Activated CD4-positive, CD25-positive, alpha-beta regulatory T cell treated with anti-CD3 and anti-CD28 coated beads, Interleukin-2, amount 50 U/mL, for 16 hours (primary cell): ENCODE measurements at regions not wholly inside any gene's neighbourhood (a gene's known extent, or its start where the extent isn't known, plus 50 kb on each side); places are given as distances from the start of the nearest gene placed in this dataset.

Experiments
- DNase-seq: peaks from one replicate; pipeline ENCODE4 v3.0.0-alpha.2; 2020; ENCODE audit warnings: low read depth, low spot score

DNA sequence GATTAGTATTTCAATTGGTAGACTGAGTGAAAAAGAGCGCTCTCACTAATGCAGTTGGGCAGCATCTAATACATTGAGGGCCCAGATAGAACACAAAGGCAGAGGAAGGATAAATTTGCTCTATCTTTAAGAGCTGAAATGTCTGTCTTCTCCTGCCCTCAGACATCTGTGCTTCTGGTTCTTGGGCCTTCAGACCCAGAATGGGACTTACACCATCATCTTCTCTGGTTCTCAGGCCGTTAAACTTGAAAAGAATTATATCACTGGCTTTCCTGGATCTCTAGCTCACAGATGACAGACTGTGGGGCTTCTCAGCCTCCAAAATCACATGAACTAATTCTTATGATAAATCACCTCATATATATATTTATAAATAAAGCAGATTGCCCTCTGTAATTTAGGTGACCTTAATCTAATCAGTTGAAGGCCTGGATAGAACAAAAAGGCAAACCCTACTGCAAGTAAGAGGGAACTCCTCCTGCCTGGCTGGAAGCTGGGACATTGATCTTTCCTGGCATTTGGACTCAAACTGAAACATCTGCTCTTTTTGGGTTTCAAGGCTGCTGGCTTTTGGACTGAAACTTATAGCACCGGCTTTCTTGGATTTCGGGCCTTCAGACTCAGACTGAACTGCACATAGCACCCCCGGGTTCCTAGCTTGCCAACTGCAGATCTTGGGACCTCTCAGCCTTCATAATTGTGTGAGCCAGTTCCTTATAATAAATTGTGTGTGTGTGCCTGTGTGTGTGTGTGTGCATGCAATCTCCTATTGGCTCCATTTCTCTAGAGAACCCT, 390.4 kb upstream of the PLXNA2 start:
- no peak for DNase-seq

DNA sequence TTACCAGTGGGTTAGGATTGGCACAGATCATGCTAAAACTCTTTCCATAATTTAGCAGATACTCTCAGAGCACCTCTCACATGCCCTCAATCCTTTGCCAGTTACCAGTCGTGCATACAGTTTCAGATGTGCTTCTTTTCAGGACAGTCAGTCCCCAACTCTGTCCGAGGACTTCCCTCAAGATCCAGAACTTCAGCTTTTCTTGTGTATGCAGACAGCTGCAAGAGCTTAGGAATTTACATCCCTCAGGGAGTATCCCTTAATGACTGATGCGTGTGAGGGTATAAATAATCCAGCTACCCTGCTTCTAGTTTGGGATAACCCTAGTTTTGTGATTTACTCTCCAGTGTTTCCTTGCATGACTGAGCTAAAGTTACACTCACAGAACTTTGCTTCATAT, 393.0 kb upstream of the PLXNA2 start:
- no peak for DNase-seq

DNA sequence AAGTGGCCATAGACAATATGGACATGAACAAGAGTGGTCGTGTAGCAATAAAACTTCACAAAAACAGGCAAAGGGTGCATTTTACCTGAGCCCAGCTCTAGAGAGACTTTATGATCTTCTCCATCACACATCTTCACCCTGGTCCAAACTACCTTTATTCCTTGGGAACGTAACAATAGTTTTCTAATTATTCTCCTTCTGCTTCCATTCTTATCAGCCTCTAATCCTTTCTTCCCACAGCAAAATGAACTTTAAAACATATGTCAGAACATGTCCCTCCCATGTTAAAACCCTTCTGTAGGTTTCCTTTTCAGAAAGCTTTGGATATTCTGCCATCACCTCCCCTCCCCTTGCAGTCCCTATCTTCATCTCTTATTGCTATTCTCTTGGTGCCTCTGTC, 395.2 kb upstream of the PLXNA2 start:
- no peak for DNase-seq

DNA sequence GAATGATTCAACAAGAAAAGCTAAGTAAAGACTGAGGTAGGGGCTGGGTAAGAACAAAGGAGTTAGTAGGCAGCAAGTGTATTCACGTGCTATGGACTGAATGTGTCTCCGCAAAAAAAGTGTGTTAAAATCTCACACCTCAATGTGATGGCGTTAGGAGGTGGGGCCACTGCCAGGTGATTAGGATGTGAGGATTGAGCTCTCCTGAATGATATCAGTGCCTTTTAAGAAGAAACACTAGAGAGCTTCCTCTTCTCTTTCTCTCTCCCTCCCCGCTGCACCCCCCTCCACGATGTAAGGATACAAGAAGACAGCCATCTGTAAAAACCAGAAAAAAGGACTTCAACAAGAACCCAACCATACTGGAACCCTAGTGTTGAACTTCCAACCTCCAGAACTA, 396.1 kb upstream of the PLXNA2 start:
- DNase-seq: no peak

DNA sequence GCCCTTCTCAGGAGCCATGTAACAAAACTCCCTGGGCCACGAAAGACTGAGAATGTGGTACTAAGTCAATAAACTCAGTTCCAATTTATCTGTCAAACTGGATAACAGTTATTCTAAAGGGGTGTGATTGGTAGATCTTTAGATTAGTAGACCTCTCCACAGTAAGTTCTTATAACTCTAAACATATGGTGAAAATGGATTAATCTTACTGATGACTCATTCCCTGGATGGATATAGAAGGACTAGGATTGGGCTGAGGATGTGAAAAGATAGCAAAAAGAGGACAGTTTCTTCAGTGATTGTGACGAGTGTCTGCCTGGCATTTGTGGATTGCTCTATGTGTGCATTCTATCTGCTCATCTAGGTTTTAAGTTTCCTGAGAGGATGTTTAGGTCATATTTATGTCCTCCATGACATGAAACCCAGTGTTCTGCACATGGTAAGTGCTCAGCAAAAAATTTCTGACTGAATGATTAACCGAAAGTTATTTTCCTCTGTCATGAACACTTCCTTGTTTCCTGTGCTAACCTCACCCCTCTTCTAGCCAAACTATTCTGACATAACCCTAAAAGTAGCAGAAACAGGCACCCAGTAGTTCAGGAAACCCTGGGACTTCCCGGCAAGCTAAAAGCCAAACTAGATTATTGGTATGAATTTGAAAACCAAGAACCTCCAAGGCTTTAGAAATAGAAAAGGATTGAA, 397.5 kb upstream of the PLXNA2 start:
- DNase-seq: no peak

DNA sequence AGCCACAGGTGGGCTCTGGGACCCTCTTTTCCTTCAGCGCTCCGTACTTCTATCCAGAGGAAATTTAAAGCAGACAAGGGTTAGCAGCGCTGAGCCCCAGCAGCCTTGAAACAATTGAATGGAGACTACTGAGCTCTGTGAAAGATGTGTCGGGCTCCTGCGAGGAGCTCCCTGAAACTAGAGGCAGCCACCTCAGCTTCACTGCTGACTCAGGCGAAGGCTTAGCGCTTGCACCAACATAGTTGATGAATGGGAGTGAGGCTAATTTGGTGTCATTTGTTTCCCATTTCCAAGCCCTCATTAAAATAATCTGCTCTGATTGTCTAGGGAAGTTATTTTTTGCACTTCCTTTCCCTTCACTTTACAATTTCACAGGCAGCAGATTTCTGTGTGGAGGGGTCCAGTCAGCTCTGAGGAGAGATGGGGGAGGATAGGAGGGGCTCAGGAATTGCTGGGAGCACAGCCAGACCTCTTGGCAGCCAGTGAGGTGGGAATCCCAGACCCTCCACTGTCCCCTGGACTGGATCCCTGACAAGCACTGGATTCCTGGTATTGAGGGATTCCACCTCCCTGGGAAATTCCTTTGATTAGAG, 398.9 kb upstream of the PLXNA2 start:
- DNase-seq: no peak

DNA sequence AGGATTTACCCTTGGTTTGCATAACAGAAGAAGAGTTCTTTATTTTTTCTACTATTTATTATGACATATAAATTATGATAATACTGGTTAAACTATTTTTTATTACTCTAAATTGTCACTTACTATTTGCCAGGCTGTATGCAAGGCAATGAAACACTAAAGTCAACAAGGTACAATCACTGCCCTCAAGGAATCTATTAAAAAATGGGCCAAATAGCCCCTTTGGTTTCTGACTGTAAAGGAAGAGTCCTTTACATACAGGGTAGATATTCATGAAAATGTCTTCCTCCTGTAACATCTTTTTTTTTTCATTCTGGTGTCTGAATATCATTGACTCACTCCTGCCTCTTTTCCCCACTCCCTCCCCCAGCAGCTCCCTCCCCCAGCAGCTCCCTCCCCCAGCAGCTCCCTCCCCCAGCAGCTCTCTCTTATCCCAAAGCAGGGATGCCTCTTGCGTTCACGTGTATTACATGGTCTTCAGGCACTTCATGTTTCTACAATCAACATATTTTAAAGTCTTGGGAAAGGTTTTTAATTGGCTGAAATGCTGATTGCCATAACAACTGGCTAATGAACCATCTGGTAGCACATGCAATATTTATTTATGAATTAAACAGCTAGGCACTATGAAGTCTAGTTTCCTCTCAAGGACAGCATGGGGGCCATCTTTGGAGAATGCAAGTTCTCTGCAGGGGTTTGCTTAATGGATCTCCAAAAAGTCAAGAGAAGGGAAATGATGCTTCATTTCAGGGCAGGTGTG, 400.4 kb upstream of the PLXNA2 start:
- DNase-seq: no peak

DNA sequence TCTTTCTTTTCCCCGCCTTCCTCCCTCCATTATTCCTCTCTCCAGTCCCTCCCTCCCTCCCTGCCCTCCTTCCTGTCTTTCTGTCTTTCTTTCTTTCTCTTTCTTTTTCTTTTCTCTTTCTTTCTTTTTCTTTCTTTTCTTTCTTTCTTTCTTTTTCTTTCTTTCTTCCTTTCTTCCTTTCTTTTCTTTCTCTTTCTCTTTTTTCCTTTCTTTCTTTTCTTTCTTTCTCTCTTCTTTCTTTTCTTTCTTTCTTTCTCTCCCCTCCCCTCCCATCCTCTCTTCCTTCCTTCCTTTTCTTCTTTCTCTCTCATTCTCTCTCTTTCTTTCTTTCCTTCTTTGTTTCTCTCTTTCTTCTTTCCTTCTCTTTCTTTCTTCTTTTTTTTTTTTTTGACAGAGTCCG, 402.2 kb upstream of the PLXNA2 start:
- DNase-seq: no peak

DNA sequence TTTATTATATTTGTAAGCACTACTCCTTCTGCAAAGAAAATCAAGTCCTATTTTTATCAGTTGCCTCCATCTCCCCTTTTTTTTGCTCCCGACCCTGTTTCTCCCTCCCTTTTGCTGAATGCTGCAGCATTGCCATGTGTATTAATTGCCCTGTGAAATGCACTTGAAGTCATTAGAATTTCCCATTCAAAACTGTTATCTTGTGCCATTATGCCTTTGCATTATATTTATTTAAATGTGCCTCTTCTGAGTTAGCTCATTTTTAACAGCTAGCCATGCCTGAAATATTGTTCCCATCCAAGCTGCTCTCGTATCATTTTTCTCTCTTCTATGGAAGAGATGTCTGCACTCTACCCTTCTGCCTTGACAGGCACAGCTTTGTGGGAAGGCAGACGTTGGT, 404.0 kb upstream of the PLXNA2 start:
- no peak for DNase-seq

DNA sequence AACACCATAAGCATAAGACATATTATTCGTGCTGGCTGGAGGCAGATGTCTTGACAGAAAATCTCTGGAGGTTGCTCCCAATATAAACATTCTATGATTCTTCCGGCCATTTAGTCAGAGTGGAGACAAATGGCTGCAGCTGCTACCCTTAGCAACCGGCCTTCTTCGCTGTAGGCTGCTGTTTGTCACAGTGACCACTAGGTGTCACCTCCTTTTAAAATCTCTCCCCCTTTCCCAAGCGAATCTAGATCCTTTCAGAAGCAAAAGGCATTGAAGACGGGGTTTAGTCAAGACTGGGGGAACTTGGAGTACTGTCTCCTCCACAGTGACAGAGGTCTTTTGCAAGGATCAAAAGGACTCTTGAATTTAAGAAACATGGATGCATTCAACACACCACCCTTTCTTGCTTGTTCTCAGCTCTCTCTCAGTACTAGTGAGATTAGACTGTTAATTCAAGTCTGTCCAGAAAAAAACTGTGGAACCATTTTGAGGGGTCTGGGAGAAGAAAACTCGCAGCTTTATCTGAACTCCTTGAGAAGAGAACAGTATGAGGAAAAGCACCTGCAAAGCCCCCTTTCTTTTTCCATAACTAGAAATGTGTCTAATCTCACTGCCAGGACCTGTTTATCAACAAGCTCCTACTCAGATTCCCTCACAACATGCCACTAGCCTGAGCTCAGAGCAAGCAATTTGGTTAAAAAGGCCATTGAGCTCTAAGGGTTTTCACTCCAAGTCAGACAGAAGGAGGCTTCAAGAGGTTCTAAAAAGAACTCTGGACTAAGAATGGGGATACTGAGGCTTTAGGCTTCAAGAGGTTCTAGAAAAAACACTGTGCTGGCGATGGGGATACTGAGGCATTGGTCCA, 408.3 kb upstream of the PLXNA2 start:
- no peak for DNase-seq

DNA sequence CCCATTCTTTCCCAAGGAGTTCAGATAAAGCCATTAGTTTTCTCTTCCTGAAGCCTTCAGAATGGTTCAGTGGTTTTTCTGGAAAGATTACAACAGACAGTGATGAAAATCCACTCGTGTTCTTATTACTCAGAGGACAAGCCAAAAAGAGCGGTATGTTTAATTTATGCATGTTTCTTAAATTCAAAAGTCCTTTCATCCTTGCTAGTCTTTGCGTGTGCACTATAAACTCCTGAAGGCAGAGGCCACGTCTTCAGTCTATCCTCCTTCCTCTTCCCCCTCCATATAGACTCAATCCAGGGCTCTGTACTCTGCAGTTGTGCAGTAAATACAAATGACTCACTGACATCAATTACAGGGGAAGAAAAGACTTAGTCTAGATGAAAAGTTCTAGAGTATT, 409.2 kb upstream of the PLXNA2 start:
- DNase-seq: no peak

DNA sequence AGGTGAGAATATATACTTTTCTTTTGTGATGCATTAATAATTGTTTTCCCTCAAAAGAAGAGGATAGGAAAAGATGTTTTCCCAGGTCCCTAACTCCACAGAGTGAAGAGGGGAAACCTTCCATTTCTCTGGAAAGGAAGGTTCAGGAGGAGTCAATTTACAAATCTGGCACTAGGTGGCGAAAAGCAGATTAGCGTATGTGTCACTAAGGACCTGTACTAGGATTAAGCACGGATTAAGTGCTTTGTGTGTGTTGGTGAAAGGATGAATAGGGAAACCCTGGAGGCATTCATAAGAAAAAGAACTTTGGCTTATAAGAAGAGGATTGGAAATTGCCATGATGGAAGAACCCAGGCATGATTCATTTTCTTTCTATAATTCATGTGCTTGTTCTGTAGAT, 410.1 kb upstream of the PLXNA2 start:
- DNase-seq: no peak

DNA sequence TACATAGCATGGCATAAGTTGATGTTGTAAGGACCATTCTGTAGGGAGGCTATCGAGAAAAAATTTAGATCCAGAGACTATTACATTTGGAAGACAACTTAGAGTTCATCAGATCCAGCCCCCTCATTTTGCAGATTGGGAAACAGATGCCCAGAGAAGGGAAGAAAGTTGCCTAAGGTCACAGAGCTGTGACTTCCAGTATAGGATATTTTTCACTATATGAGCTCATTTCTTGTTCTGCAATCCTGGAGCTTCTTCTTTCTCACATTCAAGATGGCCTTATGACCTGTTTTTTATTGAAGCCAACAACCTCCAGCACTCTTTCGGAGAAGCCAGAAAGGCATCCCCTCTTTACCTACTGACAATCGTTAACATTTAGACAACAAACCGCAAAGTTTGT, 421.8 kb upstream of the PLXNA2 start:
- DNase-seq: no peak

DNA sequence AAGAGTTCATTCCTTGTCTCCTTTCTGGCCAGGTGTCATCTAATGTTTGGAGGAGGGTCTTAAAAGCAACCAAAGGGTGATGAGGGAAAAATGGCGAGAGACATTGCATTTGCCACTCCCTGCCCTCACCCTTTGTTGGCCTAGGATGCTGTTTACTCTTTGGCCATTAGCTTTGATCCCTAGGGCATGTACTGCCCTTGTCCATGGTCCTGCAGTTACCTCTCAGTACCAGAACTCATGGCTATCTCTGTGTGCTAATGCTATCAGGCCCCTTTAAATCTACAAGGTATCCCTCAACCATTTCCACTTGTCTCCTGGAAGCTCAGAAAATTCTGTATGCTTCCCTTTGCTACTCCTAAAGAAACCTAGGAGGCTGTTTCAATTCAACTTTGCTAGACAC, 424.8 kb upstream of the PLXNA2 start:
- DNase-seq: no peak

DNA sequence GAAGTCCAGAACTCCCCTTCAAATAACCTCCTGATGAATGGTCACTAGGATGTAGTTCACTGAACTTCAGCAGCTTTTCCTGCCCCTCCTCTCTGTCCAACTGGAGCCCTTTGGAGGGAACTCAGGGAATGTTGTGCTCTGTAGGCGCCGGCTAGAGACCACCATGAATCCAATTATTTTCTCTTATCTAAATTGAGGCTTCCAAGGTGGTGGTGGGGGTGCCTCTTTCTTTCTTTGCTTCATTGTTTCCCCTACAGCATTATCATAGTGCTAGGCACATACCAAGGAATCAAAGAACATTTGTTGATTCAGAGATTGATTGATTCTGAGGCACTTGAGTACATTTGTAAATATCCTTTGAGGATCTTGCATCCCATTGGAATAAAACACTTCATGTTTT, 426.6 kb upstream of the PLXNA2 start:
- no peak for DNase-seq

DNA sequence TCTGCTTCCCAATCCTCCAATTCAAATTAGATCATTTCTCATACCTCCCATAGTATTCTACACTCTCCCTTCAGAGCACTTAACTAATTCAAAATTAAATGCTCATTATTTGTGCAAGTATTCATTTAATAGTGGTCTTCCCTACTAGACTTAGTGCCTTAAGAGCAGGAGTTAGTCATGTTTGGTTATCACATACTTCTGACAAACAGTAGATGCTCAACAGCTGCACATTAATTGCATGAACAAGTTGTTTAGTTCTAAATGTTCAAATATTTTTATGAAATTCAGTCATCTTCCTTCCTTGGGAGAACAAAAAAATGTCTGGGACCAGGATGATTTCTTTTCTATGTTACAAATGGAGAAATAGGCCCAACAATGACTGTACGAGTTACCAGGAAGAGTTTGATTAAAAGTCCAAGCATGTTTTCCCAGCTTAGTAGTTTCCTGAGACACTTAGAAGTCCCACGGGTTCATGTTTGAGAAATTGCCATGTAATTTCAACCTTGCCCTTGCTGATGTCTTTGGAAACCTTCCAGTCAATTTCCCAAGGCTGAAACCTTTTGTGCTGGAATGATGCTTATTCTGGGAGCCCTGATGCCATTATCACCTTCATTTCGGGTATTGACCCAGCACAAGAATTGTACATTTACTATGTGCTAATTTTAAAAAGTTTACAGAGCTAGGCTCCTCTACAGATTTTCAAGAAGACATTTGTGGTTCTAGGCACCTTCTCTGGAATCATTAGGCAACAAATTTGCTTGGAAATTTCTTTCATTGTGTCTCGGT, 437.9 kb upstream of the PLXNA2 start:
- DNase-seq: no peak

DNA sequence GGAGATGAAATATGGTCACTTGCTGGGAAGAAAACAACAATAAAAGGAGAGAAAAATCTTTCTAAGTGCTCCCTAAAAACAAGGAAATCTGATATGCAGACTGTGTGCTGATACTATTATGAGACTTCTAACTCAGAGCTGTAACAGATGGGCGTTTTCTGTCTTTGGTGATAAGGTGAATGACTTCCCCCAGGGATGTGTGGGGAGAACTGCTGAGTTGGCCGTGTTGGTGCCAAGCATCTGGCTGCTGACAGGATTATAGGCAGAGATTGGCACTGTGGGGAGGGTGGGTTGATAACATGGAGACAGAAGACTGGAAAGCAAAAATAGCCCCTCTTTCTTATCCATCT, 438.5 kb upstream of the PLXNA2 start:
- no peak for DNase-seq

DNA sequence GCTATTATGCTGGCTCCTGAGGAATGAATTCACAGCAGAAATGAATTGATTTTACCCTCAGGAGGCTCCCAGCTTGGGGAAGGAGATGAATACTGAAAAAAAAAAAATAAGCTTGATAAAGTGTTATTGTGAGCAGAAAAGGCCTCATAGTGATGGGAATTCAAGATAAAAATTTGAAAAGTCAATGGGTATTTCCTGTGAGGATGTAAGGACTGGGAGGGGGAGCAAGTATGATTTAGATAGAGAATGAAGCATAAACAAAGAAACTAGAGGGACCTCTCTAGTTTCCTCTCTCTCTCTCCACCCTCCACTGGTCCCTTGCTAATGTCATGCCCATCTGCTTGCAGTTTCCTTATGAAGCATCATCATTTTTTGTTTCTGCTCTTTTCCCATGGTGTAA, 439.0 kb upstream of the PLXNA2 start:
- DNase-seq: no peak

DNA sequence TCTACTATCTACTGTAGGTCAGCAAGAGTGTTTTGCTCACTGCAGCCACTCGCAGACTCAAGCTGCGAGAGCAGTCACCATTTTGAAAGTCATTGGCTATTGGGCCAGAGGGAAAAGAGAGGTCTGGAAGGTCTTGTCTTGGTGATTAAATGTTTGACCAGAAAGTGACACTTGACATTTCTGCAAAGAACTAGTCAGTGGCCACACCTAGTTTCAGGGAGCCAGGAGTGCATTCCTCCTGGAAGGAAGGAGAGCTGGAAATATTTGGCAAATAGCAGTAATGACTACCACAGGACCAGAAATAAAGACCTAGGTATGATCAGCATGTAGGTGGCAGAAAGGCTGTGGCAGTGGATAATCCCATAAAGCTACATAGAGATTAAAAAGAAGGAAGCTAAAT, 440.0 kb upstream of the PLXNA2 start:
- DNase-seq: no peak

DNA sequence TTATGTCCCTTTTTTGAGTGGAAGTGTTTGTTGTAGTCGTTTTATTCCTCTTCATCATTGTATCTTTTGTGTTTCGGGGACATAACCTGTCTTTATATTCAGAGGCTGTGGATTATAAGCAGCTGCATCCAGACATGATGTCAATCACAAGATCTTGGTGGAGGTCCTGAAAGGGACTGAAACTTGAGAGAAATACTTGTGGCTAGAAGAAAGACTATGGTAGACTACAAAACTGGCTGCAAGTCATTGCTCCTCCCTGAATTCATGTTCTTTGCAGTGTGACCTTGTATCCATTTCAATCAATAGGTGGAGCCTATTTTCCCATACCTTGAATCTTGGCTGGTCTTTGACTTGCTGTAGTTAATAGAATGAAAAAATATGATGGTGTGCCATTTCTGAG, 442.4 kb upstream of the PLXNA2 start:
- no peak for DNase-seq
